NCI-H1105 (cell line): ENCODE measurements at regions not wholly inside any gene's neighbourhood (a gene's known extent, or its start where the extent isn't known, plus 50 kb on each side); places are given as distances from the start of the nearest gene placed in this dataset.
"Not testable (repeated sequence)": the region's sequence is repeated elsewhere in the genome, so short reads cannot be mapped to it uniquely, and the experiment has no call there.

Source experiments
- DNase-seq: peaks from one replicate; lab custom pipeline; 2025; lab: John Stamatoyannopoulos, UW

DNA sequence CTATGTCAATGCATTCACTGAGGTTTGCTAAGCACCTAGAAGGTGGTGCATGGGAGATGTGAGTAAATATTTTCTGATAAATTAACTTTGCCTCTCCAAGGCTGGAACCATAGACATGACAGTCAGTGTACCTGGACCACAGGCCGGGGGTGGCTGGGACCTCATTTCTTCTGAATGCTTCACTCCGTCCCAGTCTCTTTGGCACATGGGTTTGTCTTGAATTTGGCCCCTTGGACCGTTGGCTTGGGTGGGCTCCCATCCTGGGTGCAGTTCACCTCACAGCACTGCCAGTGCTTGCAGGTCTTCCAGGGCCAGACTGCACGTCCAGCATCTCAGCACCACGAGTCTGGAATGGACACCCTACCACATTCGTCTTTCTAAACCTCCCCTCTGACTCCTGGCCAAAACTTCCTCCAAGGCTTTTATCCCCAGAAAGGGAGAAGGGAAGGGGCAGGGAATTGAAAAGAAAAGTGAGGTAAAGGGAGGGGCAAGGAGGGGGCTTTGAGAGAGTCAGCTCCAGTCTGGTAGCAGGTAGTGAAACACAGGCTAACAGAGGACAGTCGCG, 267.8 kb downstream of the MED10 start:
- no peak for DNase-seq

DNA sequence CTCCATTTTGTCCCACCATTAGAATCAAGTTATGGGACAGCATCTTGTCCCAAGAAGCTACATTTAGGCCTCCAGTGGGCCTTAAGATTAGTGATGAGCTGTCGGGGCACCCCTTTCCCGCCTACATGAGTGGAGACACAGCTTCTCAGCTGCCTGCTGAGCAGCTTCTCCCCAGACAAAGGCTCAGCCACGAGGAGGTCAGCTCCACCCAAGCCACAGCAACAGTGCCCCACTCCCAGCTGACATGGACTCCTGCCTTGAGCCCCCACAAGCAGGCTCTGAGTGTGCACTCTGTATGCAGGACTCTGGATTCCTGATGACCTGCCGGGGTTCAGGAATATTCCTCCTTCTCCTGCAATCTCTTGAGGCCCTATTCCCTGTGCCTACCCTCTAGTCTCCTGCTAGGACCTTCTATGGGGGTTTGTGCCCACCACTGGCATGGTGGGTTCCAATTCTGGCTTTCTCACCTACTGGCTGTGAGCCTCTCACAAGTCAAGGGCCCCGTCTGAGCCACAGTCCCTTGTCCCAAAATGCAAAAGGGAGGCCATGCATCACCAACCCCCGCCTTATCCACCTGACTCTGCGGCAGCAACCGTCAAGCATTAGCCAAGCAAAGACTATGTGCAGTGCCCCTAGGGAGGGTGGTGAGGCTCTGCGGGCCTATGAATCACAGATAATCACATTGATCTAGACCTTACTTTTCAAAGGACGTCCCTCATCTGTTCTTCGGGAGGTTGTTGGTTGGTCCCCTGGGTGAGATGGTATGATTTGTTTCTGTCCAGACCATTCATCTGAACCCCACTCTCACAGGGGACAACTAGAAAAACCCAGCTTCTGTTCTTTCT, 269.1 kb downstream of the MED10 start:
- DNase-seq = no peak

DNA sequence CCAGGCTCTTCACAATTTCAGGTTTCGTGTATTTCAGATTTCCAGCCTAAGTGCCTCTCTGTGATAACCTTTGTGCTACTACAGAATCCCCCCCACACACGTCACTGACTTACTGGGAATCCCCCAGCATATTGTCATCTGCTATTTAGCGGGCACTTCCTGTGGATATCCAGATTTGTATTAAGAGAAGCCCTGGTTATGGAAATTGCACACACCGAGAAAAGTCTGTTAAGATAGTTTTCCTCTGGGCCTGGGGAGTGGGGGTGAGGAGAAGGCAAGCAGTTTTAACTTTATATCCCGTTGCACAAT, 269.9 kb downstream of the MED10 start:
- no peak for DNase-seq

DNA sequence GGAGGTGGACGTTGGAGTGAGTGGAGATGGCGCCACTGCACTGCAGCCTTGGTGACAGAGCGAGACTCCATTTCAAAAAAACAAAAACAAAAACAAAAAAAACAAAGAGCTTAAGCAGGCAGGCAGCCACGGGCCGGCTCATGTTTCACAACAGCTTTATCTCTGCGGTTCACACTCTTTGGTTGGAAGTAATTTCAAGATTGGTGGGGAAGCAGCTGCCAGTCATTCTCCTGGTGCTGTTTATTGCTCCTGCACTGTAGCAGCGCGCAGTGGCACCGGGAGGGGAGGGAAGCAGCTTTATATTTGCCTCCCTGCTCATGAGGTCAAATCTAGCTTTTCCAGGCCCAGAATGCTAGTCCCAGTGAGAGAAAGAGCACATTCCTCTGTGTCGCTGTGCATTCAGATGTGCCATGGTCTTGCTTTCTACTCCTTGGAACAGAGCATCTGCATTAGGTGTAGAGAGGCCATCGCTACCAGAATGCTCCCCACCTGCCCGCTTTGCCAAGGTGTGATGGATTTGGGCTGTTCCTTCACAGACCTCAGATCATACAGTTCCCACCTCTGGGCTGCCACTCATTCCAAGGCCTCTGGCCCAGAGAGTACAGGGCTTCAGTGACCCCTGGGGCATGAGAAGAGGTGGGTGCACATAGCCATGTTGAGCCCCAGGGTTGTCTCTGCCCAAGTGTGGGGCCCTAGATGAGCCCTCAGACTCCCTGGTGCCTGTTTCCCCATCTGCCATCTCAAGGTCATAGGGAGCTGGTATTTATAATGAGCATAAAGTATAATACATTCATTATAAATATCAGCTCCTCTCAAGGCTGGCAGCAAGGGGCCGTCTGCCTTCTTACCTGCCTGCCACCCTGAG, 270.4 kb downstream of the MED10 start:
- DNase-seq = no peak

DNA sequence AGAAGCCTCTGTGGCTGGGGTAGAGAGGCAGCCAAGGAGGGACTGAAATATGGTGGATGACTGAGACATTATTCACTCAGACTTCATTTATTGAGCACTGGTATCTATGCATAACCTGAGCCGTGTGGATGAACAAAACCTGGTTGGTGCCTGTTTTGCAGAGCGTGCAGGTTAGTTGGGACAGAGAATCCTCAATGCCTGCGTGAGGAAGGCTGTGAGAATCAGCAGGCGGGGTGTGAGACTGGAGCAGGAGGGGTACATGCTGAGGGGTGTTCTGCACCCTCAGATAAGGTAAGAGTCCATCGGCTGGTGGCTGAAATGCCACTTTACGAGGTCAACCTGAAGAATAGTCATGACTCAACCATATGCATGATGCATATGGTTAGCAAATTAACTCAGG, 271.6 kb downstream of the MED10 start:
- no peak for DNase-seq

DNA sequence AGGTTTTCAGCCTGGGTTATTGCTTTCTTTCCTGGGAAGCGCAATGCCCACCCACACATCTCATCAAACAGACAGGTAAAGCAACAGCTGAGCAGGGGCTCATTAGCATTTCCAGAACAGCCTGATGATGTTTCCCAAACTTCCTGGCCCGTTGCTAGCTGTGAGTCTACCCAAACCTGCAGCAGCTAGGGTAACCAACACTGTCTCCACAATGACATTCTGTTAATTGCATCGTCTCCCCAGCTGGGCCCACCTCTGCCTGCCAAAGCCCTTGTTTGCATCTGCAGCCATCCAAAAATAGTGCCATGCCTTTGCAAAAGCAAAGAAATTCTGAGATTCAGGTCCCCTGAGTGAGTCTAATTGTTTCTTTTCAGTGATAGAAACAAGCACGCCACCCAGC, 273.0 kb downstream of the MED10 start:
- no peak for DNase-seq

DNA sequence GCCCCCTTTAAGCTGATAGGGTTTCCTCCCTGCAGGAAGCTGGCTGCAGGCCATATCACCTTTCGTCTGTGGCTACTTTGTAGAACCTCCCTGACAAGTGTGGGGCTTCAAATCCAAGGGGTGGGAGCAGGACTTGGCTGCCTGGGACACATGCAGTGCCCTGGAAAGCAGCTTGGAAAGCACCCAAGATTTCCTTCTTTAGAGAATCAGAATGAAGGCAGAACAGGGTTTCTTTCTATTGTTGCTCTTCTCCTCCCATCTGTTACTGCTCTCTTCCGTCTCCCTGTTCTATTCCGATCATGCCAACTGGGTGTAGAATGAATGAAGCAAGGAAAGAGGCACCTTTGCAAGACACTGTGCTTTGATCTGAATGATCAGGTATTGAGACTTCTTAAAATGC, 282.2 kb downstream of the MED10 start:
- DNase-seq = no peak

DNA sequence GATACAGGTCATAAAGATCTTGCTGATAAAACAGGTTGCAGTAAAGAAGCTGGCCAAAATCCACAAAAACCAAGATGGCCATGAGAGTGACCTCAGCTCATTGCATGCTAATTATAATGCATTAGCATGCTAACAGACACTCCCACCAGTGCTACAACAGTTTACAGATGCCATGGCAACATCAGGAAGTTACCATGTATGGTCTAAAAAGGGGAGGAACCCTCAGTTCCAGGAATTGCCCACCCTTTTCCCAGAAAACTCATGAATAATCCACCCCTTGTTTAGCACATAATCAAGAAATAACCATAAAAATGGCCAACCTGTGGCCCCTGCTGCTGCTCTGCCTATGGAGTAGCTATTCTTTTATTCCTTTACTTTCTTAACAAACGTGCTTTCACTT, 284.2 kb downstream of the MED10 start:
- DNase-seq = not testable (repeated sequence)

DNA sequence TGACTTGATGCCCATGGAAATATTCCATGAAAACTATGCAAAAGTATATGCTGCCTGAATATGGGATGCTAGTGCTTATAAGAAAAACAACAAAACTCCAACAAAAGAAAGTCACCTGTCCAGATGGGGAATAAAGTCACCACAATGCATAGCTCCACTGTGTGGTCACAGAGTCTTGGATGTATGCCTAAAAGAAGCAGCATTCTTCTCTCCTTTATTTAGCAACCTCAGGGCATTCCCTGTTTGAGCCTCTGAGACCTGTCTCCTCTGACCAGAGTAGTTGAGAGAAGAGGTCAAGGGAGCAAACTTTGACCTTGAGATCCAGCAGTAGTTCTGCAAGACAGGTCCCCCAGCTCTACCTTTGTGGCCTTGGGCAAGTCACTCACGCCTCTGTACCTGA, 287.5 kb downstream of the MED10 start:
- DNase-seq = no peak

DNA sequence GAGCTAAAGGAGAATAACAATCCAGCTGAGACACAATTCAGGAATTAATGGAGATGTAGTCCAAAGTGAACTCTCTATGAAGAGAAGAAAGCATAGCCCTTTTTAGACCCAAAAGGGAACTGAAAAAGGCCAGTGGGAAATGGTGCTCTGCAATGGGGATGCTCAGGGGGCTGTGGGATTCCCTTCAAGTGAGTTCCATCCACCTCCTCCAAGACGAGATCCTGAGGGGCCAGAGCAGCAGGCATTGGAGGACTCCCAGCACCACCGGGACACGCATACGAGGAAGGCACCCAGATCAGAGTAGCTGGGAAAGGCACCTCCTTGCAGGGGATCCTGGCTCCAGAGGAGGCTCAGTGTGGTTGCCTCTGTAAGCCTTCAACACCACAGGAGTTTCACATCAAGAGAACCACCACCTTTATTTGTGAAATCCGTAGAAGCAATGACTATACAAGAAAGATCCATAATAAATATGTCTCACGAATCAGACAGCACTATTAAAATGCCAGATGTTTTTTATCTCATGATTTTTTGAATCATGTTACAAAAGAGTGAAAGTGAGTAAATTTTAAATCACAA, 288.2 kb downstream of the MED10 start:
- no peak for DNase-seq

DNA sequence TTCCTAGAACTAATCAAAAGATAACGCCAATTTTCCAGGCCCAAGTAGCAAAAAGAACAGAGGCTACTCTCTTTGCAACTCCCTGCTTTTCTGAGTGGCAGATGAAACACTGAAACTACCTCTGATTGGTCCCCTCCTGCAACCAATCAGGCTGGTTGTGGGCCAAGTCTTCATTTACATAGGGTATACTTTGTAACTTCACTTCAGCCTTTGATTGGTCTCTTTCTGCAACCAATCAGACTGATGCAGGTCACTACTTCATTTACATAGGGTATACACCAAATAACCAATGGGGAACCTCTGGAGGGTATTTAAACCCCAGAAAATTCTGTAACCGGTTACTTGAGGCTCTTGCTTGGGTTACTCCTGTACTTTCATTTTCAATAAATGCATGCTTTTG, 289.6 kb downstream of the MED10 start:
- DNase-seq = no peak

DNA sequence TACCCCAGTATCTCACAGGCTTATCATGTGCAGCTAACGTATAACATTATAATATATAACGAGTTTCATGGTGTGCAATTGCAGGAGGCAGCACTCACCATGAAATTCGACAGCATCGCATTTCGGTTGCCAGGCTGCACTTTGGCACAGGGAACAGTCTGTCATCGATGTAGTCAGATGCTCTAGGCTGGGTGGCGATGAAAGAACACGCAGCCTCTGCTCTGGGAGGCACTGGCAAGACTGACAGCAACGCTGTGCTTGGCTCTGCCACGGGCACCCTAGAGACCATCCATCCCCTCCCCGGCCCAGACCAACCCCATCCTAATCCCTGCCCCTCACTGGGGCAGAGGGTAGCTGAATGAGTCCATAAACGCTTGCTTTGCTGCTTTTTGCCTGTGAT, 290.8 kb downstream of the MED10 start:
- DNase-seq = no peak

DNA sequence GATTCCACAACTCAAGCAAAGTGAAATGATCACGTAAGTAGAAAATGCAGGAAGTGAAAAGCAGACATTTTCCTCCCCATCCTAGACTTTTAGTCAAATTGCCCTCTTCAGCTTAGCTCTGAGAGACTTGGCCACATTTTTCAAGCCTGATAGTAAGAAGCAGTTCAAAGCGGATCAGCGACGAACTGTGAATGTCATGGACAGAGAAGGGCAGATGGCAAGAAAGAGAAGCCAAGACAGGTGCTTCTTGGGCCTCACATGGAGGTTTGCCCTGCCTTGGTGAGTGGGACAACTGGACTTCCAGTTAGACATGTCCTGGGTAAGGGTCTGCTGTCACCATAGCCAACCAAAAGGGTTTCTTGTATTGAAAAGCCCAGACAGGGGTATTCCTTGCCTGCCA, 291.5 kb downstream of the MED10 start:
- no peak for DNase-seq

DNA sequence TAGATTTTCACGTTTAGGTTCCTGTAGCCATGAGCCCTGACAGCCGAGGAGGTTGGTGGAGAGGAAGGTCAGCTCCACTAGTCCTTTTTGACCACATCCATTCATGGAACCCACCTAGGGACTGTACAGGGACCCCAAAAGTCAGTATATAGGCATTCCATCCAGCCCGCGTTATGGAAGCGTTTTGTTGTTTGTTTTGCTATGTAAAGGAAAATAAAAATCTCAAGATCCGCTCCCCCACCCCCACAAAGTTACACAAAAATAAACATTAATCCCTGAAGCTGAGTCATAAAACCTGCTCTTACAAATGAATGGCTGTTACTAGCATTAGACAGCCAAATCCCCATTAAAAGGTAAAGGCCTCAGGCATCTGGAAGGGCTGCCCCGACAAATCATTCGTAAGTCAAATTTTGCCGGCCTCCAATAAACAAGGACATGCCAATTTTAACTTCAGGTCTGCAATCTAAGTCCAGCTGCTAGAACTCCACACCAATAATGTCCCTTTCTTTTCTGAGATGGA, 292.9 kb downstream of the MED10 start:
- no peak for DNase-seq

DNA sequence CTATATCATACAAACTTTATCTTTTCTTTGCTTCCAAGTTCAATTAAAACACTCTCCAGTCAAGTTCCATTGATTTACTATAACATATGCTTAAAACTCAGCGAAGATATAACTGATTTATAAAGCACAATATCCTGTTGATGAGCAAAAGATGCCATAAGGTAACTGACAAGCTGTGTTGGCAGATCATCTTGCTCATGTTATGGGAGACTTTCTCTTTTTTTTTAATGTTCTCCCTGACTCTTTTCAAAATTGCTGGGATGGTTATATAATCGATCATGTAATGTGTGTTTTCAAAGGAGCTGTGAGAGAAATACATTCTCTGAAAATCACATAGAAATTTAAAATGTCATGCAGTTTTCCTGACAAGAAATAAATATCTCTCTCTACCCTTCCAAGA, 293.5 kb downstream of the MED10 start:
- no peak for DNase-seq

DNA sequence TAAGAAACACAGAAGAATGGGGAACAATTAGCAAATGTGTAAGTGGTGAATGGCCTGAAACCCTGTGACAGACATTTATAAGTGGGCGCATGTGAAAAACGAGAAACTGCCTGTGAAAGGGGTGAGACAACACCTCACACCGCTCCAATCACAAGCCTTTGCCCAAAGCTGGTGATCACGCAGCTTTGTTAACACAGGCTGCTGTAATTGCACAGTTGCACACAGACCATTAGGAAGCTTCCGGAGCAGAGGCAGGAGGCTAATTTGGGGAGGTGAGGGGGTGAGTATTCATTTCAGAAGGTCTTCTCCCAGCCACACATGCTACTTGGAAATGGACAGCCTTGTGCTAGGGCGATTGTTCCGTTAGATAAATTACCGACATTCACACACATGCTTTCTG, 294.0 kb downstream of the MED10 start:
- no peak for DNase-seq

DNA sequence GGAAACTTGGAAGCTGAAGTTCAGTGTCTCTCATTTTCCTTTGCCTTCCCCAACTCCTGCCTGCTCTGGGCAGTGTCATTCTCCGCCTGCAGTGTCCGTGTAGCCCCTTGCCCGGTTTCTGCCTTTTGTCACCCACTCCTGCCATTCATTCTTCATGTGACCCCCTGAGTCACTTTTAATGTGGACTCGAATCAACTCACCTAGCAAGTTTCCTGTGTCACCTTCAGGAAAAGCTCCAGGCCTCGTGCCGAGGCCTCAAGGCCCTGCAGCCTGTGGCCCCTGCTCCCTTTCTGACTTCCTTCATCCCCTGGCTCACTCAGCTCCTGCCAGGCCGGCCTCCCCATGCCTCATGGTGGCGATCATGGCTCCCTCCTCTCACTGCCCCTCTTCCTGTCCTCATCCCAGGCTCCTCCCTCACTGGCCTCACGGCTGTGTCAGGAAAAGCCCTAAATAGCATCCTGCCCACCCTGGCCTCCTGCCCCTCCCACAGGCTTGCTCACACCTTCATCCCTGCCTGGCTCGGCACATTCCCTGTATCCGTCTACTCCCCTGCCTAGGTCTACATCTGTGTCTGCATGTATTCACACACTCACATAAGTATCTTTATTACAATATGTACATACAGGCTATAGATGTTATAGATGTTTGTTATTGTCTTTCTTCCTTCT, 294.9 kb downstream of the MED10 start:
- DNase-seq = no peak

DNA sequence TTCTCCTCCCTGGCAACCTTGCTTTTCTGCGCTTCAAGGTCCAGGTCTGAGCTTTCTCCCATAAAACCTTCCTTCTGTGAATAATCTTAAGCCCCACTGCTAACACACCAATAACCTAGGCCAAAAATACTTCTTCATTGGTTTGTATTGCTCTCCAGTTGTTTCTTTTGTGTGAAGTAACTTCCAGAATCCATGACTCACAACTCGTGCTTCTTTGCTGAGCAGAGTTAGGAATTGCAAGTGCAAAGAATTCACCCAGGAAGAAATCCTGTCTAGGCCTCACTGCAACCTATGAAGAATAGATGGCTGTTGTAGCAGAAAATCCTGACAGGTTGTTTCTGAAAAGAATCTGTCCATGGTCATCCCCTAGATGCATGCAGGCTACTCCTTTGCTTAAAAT, 295.7 kb downstream of the MED10 start:
- no peak for DNase-seq

DNA sequence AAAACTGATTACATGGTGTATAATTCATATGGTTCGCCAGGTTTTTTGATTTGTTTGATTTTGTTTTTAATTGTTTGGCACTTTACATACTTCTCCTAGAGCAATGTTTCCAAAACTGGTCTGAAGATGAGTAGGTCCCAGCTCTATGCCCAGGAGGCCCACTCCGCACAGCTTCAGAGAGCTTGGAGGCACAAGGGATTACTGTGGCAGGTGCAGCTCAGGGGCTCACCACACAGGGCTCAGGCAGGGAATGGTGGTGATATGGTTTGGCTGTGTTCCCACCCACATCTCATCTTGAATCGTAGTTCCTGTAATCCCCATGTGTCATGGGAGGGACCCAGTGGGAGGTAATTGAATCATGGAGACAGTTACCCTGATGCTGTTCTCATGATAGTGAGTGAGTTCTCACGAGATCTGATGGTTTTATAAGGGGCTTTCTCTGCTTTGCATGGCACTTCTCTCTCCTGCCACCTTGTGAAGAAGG, 296.6 kb downstream of the MED10 start:
- no peak for DNase-seq

DNA sequence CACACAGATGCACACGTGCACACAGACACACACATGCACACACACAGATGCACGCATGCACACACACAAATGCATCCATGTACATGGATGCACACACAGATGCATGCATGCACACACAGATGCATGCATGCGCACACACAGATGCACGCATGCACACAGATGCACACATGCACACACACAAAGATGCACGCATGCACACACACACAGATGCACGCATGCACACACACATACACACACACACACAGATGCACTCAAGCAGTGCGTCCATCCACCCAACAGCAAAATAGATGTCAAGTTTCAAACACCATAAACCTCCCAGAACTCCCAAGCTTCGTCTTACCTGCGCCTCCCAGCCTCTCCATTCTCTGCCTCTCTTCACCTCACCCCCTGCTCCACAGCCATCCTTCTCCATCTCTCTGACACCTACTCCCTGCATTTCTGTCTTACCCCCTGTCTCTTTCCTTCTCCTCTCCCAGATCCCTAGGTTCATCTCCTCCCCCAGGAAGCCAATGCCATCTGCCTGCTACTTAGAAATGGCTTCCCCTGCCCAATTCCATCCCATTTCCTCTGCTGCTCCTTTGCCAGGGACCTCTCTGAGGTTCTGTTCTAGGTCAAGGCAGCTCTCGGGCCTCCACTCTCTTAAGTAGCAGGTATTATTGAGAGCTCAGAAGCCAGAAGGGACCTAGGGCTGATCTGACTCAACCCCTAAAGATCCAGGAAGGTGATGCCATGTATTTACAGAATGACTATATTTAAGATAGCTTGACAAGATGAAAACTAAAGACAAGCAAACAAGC, 297.2 kb downstream of the MED10 start:
- DNase-seq = no peak

DNA sequence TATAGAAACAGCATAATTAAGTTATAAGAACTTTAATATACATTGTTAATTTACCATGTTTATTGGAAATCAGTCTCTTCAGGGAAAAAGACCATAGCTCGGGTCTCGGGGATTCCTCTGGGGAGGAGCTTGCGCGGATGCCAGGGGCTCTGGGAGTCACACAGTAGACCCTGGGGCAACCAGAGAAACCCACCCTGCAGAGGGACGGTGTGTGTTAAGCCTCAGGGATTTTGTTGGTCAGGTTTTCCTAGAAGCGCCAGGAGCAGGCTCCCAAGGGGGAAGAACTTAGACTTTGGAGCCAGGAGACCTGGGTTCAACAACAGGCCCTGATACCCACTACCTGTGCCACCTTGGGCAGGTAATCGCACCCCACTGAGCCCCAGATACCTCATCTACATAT, 297.9 kb downstream of the MED10 start:
- DNase-seq = no peak
